Kasumi-1 (cell line): ENCODE measurements at regions not wholly inside any gene's neighbourhood (a gene's known extent, or its start where the extent isn't known, plus 50 kb on each side); places are given as distances from the start of the nearest gene placed in this dataset.
"Not testable (repeated sequence)": the region's sequence is repeated elsewhere in the genome, so short reads cannot be mapped to it uniquely, and the experiment has no call there.

Source experiments
- DNase-seq, 2 experiments: peaks; one replicate each; lab custom pipeline; 2025; lab: John Stamatoyannopoulos, UW

- DNase-seq, result not testable (repeated sequence)
Observed at GRCh38 chr15:30841639-30842038, 62.1 kb upstream of the FAN1 start.

- not testable (repeated sequence) for DNase-seq
Observed at GRCh38 chr15:30842798-30843472, 60.8 kb upstream of the FAN1 start.

GRCh38 chr15:30845536-30845935 lies 58.2 kb upstream of the FAN1 start:
- not testable (repeated sequence) for DNase-seq
